ENCODE measurements at regions not wholly inside any gene's neighbourhood (a gene's known extent, or its start where the extent isn't known, plus 50 kb on each side); places are given as distances from the start of the nearest gene placed in this dataset.

GRCh38 chr5:163024936-163025335 lies 412.5 kb upstream of the CCNG1 start:
- Histone ChIP-seq H3K27me3 (ENCODE audit: control insufficient read depth, insufficient read depth, low read length) (no peaks in the 10 kb centered on the region), H3K4me3 (ENCODE audit: low read depth, low read length) (no peak overlapping the region), H3K36me3 (ENCODE audit: control insufficient read depth, insufficient read depth, low read length) (no peaks in the 10 kb centered on the region)
- DNase-seq (ENCODE audit: low read depth) (no peak), FAIRE-seq (no peak)
- TF ChIP-seq CTCF (IDR thresholded peaks at IDR 0.05; ENCODE audit: insufficient read depth, low read length, severe bottlenecking): no peak

GRCh38 chr5:163033656-163034055 lies 403.7 kb upstream of the CCNG1 start:
- H3K36me3 ChIP-seq (ENCODE audit: control insufficient read depth, insufficient read depth, low read length): no peaks in the 10 kb centered on the region
- TF ChIP-seq CTCF (IDR thresholded peaks at IDR 0.05; ENCODE audit: insufficient read depth, low read length, severe bottlenecking): no peak
- no peak overlapping the region for H3K4me3 ChIP-seq (ENCODE audit: low read depth, low read length)
- DNase-seq (ENCODE audit: low read depth) (no peak), FAIRE-seq (no peak)
- H3K27me3 ChIP-seq (ENCODE audit: control insufficient read depth, insufficient read depth, low read length): no peaks in the 10 kb centered on the region

GRCh38 chr5:163041254-163041653 lies 396.1 kb upstream of the CCNG1 start:
- H3K27me3 ChIP-seq (ENCODE audit: control insufficient read depth, insufficient read depth, low read length): no peaks in the 10 kb centered on the region
- H3K4me3 ChIP-seq (ENCODE audit: low read depth, low read length): no peak overlapping the region
- TF ChIP-seq CTCF (IDR thresholded peaks at IDR 0.05; ENCODE audit: insufficient read depth, low read length, severe bottlenecking): no peak
- no peak for FAIRE-seq
- no peaks in the 10 kb centered on the region for H3K36me3 ChIP-seq (ENCODE audit: control insufficient read depth, insufficient read depth, low read length)
- DNase-seq (ENCODE audit: low read depth): no peak

GRCh38 chr5:163079618-163080017 lies 357.8 kb upstream of the CCNG1 start:
- no peak overlapping the region for H3K4me3 ChIP-seq (ENCODE audit: low read depth, low read length)
- DNase-seq (ENCODE audit: low read depth) (no peak), FAIRE-seq (no peak)
- no peaks in the 10 kb centered on the region for H3K36me3 ChIP-seq (ENCODE audit: control insufficient read depth, insufficient read depth, low read length)
- no peak for TF ChIP-seq CTCF (IDR thresholded peaks at IDR 0.05; ENCODE audit: insufficient read depth, low read length, severe bottlenecking)
- H3K27me3 ChIP-seq (ENCODE audit: control insufficient read depth, insufficient read depth, low read length): no peaks in the 10 kb centered on the region

- no peak for FAIRE-seq
- no peaks in the 10 kb centered on the region for H3K36me3 ChIP-seq (ENCODE audit: control insufficient read depth, insufficient read depth, low read length)
- no peak overlapping the region for H3K4me3 ChIP-seq (ENCODE audit: low read depth, low read length)
- DNase-seq (ENCODE audit: low read depth): no peak
- no peaks in the 10 kb centered on the region for H3K27me3 ChIP-seq (ENCODE audit: control insufficient read depth, insufficient read depth, low read length)
- TF ChIP-seq CTCF (IDR thresholded peaks at IDR 0.05; ENCODE audit: insufficient read depth, low read length, severe bottlenecking): no peak
These were observed 348.2 kb upstream of the CCNG1 start for GRCh38 chr5:163089230-163089629.

- FAIRE-seq (no peak), DNase-seq (ENCODE audit: low read depth) (no peak)
- no peaks in the 10 kb centered on the region for H3K36me3 ChIP-seq (ENCODE audit: control insufficient read depth, insufficient read depth, low read length)
- no peak for TF ChIP-seq CTCF (IDR thresholded peaks at IDR 0.05; ENCODE audit: insufficient read depth, low read length, severe bottlenecking)
- H3K27me3 ChIP-seq (ENCODE audit: control insufficient read depth, insufficient read depth, low read length): no peaks in the 10 kb centered on the region
- H3K4me3 ChIP-seq (ENCODE audit: low read depth, low read length): no peak overlapping the region
These were observed 347.5 kb upstream of the CCNG1 start for GRCh38 chr5:163089926-163090325.
